COR-L47 (cell line): ENCODE measurements at regions not wholly inside any gene's neighbourhood (a gene's known extent, or its start where the extent isn't known, plus 50 kb on each side); places are given as distances from the start of the nearest gene placed in this dataset.
"Not testable (repeated sequence)": the region's sequence is repeated elsewhere in the genome, so short reads cannot be mapped to it uniquely, and the experiment has no call there.

Experiments used
- DNase-seq: peaks from one replicate; lab custom pipeline; 2025; lab: John Stamatoyannopoulos, UW

GRCh38 chr4:79175716-79176115 is 150.1 kb downstream of the NAA11 start:
- DNase-seq: no peak

DNA sequence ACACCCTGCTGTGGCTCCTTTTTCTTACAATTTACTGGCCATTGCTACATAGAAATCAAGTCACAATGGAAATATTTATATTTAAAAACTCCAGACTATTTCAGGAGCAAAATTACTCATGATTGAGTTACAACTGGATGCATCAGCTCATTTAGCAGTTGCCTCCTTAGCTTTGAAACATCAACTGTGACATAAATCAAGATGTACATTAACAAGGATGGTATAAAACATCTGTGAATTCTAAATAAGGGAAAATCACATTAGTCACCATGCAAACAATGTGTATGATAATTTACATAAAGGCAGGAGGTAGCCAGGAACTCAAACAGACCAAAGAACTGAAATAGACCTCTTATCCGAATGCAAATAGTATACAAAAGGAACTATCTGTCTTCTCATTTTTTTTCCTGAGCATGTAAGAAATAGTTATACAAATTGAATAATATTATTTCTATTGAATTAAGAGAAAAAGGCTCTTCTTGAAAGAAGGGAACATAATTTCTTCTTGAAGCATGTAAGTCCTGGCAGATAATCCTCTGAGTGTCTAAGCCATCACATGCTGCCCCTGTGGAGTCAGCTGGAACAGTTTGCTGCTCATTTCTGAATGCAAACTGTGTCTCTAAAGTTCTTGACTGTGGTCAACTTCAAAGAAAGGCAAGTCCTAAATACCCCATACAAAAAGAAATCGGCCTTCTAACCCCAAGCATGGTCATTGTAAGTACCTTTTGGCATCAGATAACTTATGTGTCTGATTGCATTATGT is 151.2 kb downstream of the NAA11 start:
- no peak for DNase-seq

- no peak for DNase-seq
Observed at GRCh38 chr4:79173186-79173585, 152.7 kb downstream of the NAA11 start.

DNA sequence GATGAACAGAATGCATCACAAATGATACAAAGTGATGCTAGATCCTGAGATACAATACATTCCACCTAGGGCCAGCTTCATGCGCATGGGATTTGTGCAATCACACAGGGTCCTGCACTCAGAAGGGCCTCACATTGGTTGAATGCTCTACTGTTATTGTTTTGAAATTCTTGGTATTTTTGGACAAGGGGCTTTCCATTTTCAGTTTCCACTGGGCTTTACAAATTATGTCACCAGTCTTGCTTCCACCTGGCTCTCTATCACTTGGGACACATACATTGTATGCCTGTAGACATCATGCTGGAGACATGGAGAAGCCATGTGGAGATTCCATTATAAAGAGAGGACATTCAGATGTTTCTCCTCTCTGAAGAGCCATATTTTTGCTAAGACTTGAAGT is 155.8 kb downstream of the NAA11 start:
- no peak for DNase-seq

DNA sequence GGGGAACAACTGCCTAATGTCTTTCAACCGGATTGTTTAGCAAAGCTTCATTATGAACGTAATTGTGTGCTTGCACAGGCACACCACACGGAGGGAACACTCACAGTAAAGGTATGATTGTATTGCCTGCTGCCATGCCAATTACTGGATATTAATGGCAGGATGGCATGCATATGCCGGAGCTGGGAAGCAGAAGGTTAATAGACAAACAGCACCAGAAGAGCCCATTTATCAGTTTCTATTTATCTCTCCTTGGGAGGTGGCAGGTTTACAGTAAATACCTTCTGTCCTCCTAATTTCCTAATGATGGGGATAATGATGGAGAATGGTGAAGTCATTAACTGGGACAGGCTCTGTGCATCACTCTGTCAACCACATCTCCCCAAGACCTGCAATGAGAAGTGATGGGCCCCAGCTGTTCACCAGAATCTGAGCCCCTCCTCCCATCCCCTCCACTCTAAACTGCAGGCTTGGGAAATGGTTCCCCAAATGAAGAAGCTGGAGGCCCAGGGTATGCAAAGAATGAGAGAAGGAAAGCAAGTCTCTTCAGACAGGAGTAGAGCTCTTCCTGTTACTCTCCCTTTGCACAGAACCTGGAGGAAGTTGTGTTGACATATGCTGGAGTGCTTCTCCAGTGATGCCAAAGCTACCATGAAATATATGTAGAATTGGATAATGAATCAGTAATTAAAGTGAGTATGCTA is 160.8 kb downstream of the NAA11 start:
- DNase-seq: peak; percentile 35

DNA sequence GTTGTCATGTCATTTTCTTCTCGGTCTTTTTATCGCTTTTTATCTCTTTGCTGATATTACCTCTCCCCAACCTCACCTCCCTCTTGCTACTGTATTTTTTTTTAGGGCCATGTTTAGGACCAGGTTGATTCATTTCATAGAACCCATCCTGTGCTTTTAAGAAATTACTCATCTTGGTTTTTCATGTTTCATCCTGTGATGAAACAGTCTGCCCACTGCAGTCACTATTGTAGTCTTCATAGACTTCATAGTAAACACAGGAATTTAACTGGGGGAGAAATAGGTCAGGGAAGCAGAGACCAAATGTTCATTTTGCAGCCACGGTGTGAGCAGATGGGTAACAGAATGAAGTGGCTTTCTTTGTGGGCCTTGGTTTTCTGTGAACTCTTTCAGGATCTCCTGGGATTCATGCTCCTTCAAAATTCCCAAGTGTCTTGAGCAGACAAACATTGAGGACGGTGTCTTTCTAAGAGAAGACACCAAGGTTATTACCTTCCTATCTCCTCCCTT is 161.8 kb downstream of the NAA11 start:
- DNase-seq: no peak

DNA sequence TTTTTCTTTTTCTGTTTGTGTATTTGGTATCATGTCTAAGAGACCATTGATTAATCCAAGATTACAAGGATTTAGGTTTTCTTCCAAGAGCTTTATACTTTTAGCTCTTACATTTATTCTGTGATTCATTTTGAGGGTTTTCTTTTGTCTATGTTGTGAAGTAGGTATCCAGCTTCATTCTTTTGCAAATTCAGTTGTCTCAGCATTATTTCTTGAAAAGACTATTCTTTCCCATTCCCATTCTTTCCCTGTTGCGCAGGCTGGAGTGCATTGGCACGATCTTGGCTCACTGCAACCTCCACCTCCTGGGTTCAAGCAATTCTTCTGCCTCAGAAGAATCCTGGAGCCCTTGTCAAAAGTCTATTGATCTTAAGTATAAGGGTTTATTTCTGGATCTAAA is 164.9 kb downstream of the NAA11 start:
- no peak for DNase-seq

DNA sequence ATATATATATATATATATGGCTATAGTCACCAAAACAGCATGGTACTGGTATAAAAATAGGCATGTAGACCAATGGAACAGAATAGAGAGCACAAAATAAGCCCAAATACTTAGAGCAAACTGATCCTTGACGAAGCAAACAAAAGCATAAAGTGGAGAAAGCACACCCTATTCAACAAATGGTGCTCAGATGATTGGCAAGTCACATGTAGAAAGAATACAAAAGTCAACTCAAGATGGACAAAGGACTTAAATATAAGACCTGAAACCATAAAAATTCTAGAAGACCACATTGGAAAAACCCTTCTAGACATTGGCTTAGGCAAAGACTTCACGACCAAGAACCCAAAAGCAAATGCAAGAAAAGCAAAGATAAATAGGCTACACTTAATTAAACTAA is 167.2 kb downstream of the NAA11 start:
- not testable (repeated sequence) for DNase-seq

DNA sequence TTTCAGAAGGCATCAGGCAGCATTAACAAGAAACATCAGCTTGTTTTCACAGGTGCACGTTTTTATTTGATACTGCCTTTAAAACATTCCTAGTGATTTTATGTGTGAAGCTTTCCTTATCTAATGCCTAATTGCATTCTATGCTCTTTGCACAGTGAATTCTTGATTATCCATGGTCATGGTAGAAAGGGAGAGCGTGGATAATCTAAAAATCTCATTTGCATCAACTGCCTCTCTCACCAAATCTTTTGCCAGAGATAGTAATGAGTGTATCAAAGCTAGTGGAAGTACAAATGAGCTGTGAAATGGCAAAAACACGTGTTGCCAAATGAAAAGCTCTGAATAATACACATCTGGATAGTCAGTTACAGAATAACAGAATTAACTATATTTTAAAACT is 170.5 kb downstream of the NAA11 start:
- no peak for DNase-seq

DNA sequence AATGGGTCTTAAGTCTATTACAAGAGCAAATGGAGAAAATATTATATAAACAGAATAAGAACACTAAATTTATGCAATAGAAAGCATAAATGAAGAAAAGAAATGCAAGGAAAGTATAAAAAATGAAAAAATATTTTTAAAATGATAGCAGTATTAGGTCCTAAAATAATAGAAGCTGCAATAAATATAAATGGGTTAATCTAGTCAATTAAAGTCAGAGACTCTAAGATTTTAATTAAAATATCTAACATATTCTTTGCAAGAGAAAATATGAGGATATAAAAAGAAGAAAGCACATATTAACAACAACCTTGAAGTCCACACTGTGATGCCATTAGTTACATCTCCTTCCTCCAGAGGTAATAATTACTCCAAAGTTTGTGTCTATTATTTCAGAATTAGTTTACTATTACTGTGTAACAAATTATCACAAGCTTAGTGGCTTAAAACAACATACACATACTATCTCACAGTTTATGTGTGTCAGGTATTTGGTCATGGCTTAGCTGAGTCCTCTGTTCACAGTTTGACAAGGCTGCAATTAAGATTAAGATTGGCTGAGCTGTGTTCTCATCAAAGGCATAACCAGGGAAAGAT is 174.9 kb downstream of the NAA11 start:
- no peak for DNase-seq

GRCh38 chr4:79148369-79148768 is 177.5 kb downstream of the NAA11 start:
- DNase-seq: no peak

- DNase-seq: no peak
Observed at GRCh38 chr4:79147251-79147650, 178.6 kb downstream of the NAA11 start.

GRCh38 chr4:79141530-79141929 is 184.3 kb downstream of the NAA11 start:
- no peak for DNase-seq

GRCh38 chr4:79134767-79135166 is 191.1 kb downstream of the NAA11 start:
- DNase-seq: no peak

- no peak for DNase-seq
Observed at GRCh38 chr4:79132826-79133225, 193.0 kb downstream of the NAA11 start.

DNA sequence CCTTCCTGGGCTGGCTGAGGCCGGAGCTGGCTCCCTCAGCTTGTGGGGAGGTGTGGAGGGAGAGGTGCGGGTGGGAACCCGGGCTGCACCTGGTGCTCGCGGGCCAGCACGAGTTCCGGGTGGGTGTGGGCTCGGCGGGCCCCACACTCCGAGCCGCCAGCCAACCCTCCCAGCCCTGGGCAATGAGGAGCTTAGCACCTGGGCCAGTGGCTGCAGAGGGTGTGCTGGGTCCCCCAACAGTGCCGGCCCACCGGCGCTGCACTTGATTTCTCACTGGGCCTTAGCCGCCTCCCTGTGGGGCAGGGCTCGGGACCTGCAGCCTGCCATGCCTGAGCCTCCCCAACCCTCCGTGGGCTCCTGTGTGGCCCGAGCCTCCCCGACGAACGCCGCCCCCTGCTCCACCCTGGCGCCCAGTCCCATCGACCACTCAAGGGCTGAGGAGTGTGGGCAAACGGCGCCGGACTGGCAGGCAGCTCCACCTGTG is 182.7 kb upstream of the PAQR3 start:
- no peak for DNase-seq

- DNase-seq: no peak
Observed at GRCh38 chr4:79121223-79121622, 182.0 kb upstream of the PAQR3 start.

GRCh38 chr4:79117051-79117450 is 177.8 kb upstream of the PAQR3 start:
- DNase-seq: not testable (repeated sequence)

DNA sequence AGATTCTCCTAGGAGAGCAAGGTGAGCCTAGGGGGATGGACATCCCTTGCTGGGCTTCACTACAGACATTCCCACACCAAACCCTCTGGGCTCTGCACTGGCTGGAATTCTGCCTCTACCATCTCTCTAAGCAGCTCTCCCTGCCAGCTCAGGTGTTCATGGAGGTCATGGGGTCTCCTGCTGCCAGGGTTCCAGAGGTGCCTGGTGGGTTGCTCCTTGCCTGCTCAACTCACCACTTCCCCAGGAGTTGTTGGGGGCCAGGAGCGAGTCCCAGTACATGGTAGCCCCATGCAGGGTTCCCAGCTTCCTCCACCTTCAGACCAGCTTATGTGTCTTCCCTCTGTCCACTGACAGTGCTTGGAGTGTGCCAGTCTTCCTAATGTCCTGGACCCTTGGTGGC is 167.8 kb upstream of the PAQR3 start:
- no peak for DNase-seq

GRCh38 chr4:79088946-79089691 is 149.9 kb upstream of the PAQR3 start:
- no peak for DNase-seq

GRCh38 chr4:79087071-79087470 is 147.8 kb upstream of the PAQR3 start:
- DNase-seq: no peak

DNA sequence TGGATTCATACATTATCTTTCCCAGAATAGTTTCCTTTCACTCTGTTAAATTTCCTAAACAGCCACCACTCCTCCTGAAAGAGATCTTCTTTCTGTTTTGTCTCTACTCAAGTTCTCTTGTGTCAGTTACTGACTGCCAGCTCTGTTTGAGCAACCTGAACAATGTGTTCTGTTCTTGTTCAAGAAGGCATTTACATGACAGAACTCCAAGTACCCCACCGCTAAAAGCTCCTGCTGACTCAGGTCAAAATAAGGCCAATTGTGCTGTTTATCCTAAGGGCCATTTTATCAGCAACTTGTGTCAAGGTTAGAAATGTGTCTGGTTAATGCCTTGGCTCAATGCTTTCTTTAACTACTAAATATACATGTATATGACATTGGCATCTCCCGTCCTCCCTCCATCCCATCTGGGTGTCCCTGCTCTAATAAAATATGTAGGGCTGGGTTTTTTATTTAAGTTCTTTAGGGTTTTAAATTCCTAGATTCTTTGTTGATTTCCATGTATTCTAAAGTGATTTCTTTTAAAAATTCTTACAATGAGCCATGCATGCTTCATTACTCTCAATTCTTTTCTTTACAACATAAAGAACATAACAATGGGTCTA is 144.3 kb upstream of the PAQR3 start:
- DNase-seq: no peak
